ENCODE measurements at regions not wholly inside any gene's neighbourhood (a gene's known extent, or its start where the extent isn't known, plus 50 kb on each side); places are given as distances from the start of the nearest gene placed in this dataset.

GRCh38 chr18:51401912-51402311 is 204.4 kb upstream of the MEX3C start:
- no peak for DNase-seq

GRCh38 chr18:51404620-51405019 is 207.1 kb upstream of the MEX3C start:
- DNase-seq, result no peak

- no peak for DNase-seq
These were observed 208.4 kb upstream of the MEX3C start for GRCh38 chr18:51405683-51406477.

GRCh38 chr18:51417643-51418483 is 220.4 kb upstream of the MEX3C start:
- DNase-seq, result no peak

GRCh38 chr18:51425475-51425874 is 228.0 kb upstream of the MEX3C start:
- no peak for DNase-seq

GRCh38 chr18:51425889-51426288 is 228.4 kb upstream of the MEX3C start:
- DNase-seq, result no peak

GRCh38 chr18:51426996-51427395 is 229.5 kb upstream of the MEX3C start:
- no peak for DNase-seq

- DNase-seq, result no peak
These were observed 232.2 kb upstream of the MEX3C start for GRCh38 chr18:51429644-51430043.

- no peak for DNase-seq
These were observed 233.1 kb upstream of the MEX3C start for GRCh38 chr18:51430538-51430937.

- no peak for DNase-seq
These were observed 235.8 kb upstream of the MEX3C start for GRCh38 chr18:51433296-51433695.

- DNase-seq, result no peak
These were observed 236.4 kb upstream of the MEX3C start for GRCh38 chr18:51433881-51434280.

- no peak for DNase-seq
These were observed 240.1 kb upstream of the MEX3C start for GRCh38 chr18:51437280-51438271.

GRCh38 chr18:51438797-51439350 is 241.4 kb upstream of the MEX3C start:
- DNase-seq, result no peak

GRCh38 chr18:51442012-51442411 is 244.5 kb upstream of the MEX3C start:
- DNase-seq, result no peak

- DNase-seq, result no peak
These were observed 249.2 kb upstream of the MEX3C start for GRCh38 chr18:51446571-51447210.

- no peak for DNase-seq
These were observed 250.2 kb upstream of the MEX3C start for GRCh38 chr18:51447351-51448342.

GRCh38 chr18:51448949-51449348 is 251.5 kb upstream of the MEX3C start:
- no peak for DNase-seq

GRCh38 chr18:51453594-51453993 is 256.1 kb upstream of the MEX3C start:
- DNase-seq, result no peak

- no peak for DNase-seq
These were observed 261.4 kb upstream of the MEX3C start for GRCh38 chr18:51458861-51459260.

- no peak for DNase-seq
These were observed 264.5 kb upstream of the MEX3C start for GRCh38 chr18:51461956-51462355.

Measured in CD4-positive, alpha-beta T cell treated with Interleukin-17A for 4 hours (primary cell).